Loucy (cell line): ENCODE measurements at regions not wholly inside any gene's neighbourhood (a gene's known extent, or its start where the extent isn't known, plus 50 kb on each side); places are given as distances from the start of the nearest gene placed in this dataset.

Source experiments
- EZH2phosphoT487 ChIP-seq: fragments of 200-600 bp; IDR thresholded peaks from 2 replicates; pipeline ENCODE4 v1.6.1; 2018; ENCODE audit warnings: antibody characterized with exemption, mild to moderate bottlenecking, moderate library complexity, borderline replicate concordance
- TF ChIP-seq, protein P1 (sequence below): fragments of 200-600 bp; sonication (generic); conservative IDR thresholded peaks from 2 replicates; pipeline ENCODE4 v1.5.1; 2014; ENCODE audit warnings: mild to moderate bottlenecking, antibody characterized with exemption, low read length

- TF ChIP-seq, protein P1, sequence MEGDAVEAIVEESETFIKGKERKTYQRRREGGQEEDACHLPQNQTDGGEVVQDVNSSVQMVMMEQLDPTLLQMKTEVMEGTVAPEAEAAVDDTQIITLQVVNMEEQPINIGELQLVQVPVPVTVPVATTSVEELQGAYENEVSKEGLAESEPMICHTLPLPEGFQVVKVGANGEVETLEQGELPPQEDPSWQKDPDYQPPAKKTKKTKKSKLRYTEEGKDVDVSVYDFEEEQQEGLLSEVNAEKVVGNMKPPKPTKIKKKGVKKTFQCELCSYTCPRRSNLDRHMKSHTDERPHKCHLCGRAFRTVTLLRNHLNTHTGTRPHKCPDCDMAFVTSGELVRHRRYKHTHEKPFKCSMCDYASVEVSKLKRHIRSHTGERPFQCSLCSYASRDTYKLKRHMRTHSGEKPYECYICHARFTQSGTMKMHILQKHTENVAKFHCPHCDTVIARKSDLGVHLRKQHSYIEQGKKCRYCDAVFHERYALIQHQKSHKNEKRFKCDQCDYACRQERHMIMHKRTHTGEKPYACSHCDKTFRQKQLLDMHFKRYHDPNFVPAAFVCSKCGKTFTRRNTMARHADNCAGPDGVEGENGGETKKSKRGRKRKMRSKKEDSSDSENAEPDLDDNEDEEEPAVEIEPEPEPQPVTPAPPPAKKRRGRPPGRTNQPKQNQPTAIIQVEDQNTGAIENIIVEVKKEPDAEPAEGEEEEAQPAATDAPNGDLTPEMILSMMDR, result no peak
- TF ChIP-seq EZH2phosphoT487, result no peak
Observed at GRCh38 chr1:234953655-234954405, 174.8 kb downstream of the TOMM20 start.
